Thoracic aorta (tissue), 2 donors: ENCODE measurements at regions not wholly inside any gene's neighbourhood (a gene's known extent, or its start where the extent isn't known, plus 50 kb on each side); places are given as distances from the start of the nearest gene placed in this dataset.

ENCODE experiments used
- ATAC-seq: fragments of 150-250 bp; one replicate; pipeline ENCODE4 v1.8.0; 2017; ENCODE audit warnings: low read depth; ENCODE audit not compliant: insufficient number of reproducible peaks, low FRiP score
- DNase-seq: peaks from one replicate; pipeline ENCODE4 v3.0.0-alpha.2; 2020; ENCODE audit warnings: low spot score
- H3K27ac ChIP-seq, 2 donors: fragments of 200-600 bp; sonication (generic); 1 replicate in 1 of 2; 2 replicates in 1 of 2; pipeline ENCODE4 v1.5.1; 2016; ENCODE audit warnings: mild to moderate bottlenecking in 2 of 2, moderate library complexity in 2 of 2
- H3K27me3 ChIP-seq: fragments of 200-600 bp; sonication (generic); replicated peaks from 2 replicates; pipeline ENCODE4 v1.6.0; 2016; ENCODE audit warnings: mild to moderate bottlenecking; ENCODE audit not compliant: insufficient read depth
- H3K36me3 ChIP-seq: fragments of 200-600 bp; sonication (generic); one replicate; pipeline ENCODE4 v1.5.1; 2016
- H3K4me1 ChIP-seq, 2 donors: fragments of 200-600 bp; sonication (generic); 1 replicate in 1 of 2; 2 replicates in 1 of 2; pipeline versions ENCODE4 v1.5.1 to v1.6.0; 2016; ENCODE audit warnings: low read depth in 2 of 2, mild to moderate bottlenecking in 1 of 2; ENCODE audit not compliant: control insufficient read depth in 1 of 2
- H3K4me3 ChIP-seq: fragments of 200-600 bp; sonication (generic); 2 replicates; pipeline ENCODE4 v1.5.1; 2016; ENCODE audit warnings: mild to moderate bottlenecking
- H3K9me3 ChIP-seq: fragments of 200-600 bp; sonication (generic); 2 replicates; pipeline ENCODE4 v1.5.1; 2016
- TF ChIP-seq, protein P1 (sequence below): fragments of 200-600 bp; sonication (generic); IDR thresholded peaks from one replicate; pipeline ENCODE4 v1.5.1; 2019; ENCODE audit warnings: antibody characterized with exemption

DNA sequence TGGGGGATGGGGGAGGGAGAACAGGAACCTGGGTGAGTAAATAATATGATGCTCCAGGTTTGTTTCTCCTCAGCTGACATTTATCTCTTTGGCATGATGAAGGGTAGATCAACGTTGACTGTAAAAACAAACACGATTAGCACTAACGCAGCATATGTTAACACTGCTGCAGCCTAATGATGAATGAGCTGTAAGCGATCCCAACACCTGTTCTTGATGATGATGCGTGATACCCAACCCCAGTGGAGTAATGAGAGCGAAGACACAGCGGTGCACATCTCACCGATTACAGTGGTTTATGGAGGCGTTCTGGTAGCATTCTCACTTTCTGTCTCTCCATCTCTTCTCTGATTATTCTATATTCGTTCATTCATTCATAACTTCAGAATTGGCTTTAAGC is 640.4 kb downstream of the USP25 start:
- Histone ChIP-seq H3K36me3 (no peaks in the 10 kb centered on the region), H3K27ac (no peak overlapping the region), H3K4me3 (no peak overlapping the region), H3K27me3 (no peaks in the 10 kb centered on the region), H3K9me3 (no peaks in the 10 kb centered on the region), H3K4me1 (no peaks in the 10 kb centered on the region)
- ATAC-seq (no peak), DNase-seq (no peak)
- TF ChIP-seq, protein P1, sequence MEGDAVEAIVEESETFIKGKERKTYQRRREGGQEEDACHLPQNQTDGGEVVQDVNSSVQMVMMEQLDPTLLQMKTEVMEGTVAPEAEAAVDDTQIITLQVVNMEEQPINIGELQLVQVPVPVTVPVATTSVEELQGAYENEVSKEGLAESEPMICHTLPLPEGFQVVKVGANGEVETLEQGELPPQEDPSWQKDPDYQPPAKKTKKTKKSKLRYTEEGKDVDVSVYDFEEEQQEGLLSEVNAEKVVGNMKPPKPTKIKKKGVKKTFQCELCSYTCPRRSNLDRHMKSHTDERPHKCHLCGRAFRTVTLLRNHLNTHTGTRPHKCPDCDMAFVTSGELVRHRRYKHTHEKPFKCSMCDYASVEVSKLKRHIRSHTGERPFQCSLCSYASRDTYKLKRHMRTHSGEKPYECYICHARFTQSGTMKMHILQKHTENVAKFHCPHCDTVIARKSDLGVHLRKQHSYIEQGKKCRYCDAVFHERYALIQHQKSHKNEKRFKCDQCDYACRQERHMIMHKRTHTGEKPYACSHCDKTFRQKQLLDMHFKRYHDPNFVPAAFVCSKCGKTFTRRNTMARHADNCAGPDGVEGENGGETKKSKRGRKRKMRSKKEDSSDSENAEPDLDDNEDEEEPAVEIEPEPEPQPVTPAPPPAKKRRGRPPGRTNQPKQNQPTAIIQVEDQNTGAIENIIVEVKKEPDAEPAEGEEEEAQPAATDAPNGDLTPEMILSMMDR: no peak

DNA sequence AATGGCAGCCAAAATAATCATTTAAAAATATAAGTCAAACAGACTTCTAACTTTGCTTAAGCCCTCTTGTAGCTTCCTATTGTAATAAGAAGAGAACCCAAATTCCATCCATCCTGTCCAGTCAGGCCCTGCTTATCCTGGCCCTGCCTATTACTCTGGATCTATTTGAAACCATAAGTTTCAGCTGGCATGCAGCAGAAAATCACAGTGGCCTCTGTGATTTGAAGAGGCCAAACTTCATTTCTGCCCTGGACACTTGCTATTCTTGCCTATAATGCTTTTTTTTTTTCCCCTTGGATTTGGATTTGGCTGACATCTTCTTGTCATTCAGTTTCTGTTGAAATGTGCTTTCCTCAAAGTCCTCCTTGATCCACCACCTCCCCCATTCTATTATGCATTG is 642.8 kb downstream of the USP25 start:
- H3K36me3 ChIP-seq: no peaks in the 10 kb centered on the region
- no peak overlapping the region for H3K4me3 ChIP-seq
- H3K27me3 ChIP-seq: no peaks in the 10 kb centered on the region
- no peak for DNase-seq
- no peak for ATAC-seq
- peaks cover under 1 to 18% of the 10 kb centered on the region in 2 donors for H3K4me1 ChIP-seq
- no peaks in the 10 kb centered on the region for H3K9me3 ChIP-seq
- TF ChIP-seq, protein P1: no peak
- no peak overlapping the region for H3K27ac ChIP-seq

DNA sequence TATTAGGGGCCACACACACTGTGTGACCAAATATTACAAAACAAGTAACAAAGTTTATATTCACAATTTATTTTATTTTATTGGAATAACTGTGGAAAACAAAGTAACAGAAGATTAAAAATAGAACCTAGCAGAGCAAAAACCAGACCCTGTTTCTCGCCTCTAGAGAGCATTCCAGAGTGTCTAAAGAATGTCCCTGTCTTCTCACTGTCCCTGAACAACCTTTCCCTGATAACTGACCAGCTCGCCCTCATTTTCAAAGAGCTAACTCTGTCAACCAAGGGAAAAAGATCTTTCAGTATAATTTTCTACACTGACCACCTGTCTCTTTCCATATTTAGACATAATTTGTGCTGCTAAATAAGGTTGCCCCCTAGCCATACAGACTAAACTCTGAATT is 646.9 kb downstream of the USP25 start:
- H3K9me3 ChIP-seq: no peaks in the 10 kb centered on the region
- no peaks in the 10 kb centered on the region for H3K27me3 ChIP-seq
- no peak for DNase-seq
- no peak for ATAC-seq
- H3K4me3 ChIP-seq: no peak overlapping the region
- no peaks in the 10 kb centered on the region for H3K36me3 ChIP-seq
- peaks cover 12 to 32% of the 10 kb centered on the region in 2 donors for H3K4me1 ChIP-seq
- H3K27ac ChIP-seq: peak overlapping the region; percentile 60 to 62
- TF ChIP-seq, protein P1: no peak

DNA sequence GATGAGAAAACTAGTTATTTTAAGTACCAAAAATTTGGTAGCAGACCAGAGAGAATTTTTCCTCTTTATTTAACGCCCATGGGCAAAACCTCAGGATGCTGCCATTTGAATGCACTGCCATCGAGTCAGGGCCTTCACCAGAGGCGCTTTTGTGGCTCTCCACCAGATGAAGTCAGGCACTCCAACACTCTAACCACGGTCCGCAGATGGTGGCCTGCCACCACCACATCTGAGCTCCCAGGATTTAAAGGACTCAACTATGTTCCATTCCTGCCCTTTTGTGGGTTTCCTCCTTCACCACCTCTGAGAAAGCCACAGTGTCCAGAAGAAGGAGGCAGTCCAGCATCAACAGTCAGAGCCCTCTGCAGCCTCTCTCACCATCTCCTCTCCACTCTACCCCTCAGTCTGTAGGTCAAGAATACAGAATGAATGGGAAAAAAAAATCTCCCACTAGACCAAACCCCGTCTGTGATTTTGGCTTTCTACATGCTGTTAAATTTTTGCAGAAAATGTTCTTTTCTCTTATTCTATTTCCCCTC is 647.4 kb downstream of the USP25 start:
- peaks cover 12 to 32% of the 10 kb centered on the region in 2 donors for H3K4me1 ChIP-seq
- H3K27me3 ChIP-seq: no peaks in the 10 kb centered on the region
- no peak for ATAC-seq
- no peak overlapping the region for H3K4me3 ChIP-seq
- TF ChIP-seq, protein P1: no peak
- no peaks in the 10 kb centered on the region for H3K9me3 ChIP-seq
- DNase-seq: no peak
- no peaks in the 10 kb centered on the region for H3K36me3 ChIP-seq
- peak overlapping the region; percentile 60 to 62 for H3K27ac ChIP-seq

DNA sequence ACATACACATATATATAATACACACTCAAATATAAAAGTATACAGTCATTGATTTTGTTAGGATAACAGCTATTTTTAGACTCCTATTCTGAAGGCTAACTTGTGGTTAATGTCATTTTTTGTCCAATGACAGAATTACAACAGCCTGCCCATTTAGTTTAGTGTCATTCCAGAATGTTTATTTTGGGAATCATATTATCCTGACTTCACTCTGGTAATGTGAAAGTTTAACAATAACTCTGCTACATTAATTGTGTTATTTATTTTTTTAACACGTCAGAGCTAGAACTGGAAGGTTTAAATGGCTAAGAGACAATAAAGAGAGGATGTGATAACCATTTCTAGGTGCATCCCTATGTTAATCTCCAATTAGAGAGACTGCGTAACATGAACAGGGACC is 648.1 kb downstream of the USP25 start:
- TF ChIP-seq, protein P1: no peak
- no peaks in the 10 kb centered on the region for H3K9me3 ChIP-seq
- H3K27me3 ChIP-seq: no peaks in the 10 kb centered on the region
- DNase-seq: no peak
- peaks cover 12 to 32% of the 10 kb centered on the region in 2 donors for H3K4me1 ChIP-seq
- ATAC-seq: no peak
- H3K36me3 ChIP-seq: no peaks in the 10 kb centered on the region
- no peak overlapping the region for H3K4me3 ChIP-seq
- H3K27ac ChIP-seq: peak overlapping the region in 1 of 2 donors; percentile 8
